ENCODE measurements at regions not wholly inside any gene's neighbourhood (a gene's known extent, or its start where the extent isn't known, plus 50 kb on each side); places are given as distances from the start of the nearest gene placed in this dataset.
A peak's percentile ranks its signal among the peaks of the same experiment; 100 is the strongest.

DNA sequence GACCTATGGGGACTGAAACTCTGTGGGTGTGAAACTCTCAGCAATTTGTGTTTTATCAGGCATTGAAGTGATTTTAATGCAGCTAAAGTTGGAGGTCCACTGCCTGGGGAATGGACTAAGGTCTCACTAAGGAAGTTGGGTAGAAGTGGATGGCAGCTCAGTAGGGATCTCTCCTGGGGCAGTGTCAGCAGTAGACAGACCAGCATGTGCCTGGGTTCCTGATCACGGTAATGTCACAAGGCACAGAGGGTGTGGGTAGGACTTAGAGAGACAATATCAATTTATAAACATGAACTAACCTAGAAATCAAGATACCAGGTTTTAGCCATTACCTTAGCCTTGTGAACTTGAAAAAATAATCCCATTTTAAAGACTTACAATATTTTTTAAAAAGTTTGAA is 380.3 kb upstream of the LCORL start:
- H3K4me3 ChIP-seq (ENCODE audit: low read length) = no peak overlapping the region
- TF ChIP-seq, protein P1, sequence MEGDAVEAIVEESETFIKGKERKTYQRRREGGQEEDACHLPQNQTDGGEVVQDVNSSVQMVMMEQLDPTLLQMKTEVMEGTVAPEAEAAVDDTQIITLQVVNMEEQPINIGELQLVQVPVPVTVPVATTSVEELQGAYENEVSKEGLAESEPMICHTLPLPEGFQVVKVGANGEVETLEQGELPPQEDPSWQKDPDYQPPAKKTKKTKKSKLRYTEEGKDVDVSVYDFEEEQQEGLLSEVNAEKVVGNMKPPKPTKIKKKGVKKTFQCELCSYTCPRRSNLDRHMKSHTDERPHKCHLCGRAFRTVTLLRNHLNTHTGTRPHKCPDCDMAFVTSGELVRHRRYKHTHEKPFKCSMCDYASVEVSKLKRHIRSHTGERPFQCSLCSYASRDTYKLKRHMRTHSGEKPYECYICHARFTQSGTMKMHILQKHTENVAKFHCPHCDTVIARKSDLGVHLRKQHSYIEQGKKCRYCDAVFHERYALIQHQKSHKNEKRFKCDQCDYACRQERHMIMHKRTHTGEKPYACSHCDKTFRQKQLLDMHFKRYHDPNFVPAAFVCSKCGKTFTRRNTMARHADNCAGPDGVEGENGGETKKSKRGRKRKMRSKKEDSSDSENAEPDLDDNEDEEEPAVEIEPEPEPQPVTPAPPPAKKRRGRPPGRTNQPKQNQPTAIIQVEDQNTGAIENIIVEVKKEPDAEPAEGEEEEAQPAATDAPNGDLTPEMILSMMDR (conservative IDR thresholded peaks at IDR 0.05; ENCODE audit: low read length) = no peak
- no peak for DNase-seq (ENCODE audit: low read depth)

DNA sequence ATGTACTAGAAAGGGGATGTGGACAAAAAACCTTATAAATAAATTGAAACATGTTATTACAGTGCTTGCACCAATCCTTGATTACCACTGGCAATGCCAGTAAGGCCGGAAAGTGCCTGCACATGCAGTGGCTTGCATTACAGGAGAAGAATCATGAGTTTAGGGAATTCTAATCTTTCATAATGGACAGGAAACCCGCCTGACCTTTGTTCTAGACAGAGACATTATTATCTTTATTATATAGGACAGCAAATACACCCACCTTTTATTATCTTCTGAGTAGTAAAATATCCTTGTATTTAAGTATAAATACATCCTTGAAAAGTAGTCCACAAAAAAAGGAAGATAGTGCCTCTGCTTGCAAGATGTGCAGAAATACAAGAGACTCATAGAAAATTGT is 379.9 kb upstream of the LCORL start:
- TF ChIP-seq, protein P1 (conservative IDR thresholded peaks at IDR 0.05; ENCODE audit: low read length) = no peak
- DNase-seq (ENCODE audit: low read depth) = no peak
- H3K4me3 ChIP-seq (ENCODE audit: low read length) = no peak overlapping the region

- no peak for DNase-seq (ENCODE audit: low read depth)
- no peak overlapping the region for H3K4me3 ChIP-seq (ENCODE audit: low read length)
- TF ChIP-seq, protein P1 (conservative IDR thresholded peaks at IDR 0.05; ENCODE audit: low read length) = no peak
Observed at GRCh38 chr4:18398661-18399060, 377.1 kb upstream of the LCORL start.

- TF ChIP-seq, protein P1 (conservative IDR thresholded peaks at IDR 0.05; ENCODE audit: low read length) = no peak
- no peak for DNase-seq (ENCODE audit: low read depth)
- no peak overlapping the region for H3K4me3 ChIP-seq (ENCODE audit: low read length)
Observed at GRCh38 chr4:18397681-18398390, 376.3 kb upstream of the LCORL start.

- TF ChIP-seq, protein P1 (conservative IDR thresholded peaks at IDR 0.05; ENCODE audit: low read length) = no peak
- no peak for DNase-seq (ENCODE audit: low read depth)
- H3K4me3 ChIP-seq (ENCODE audit: low read length) = no peak overlapping the region
Observed at GRCh38 chr4:18394656-18395055, 373.1 kb upstream of the LCORL start.

- TF ChIP-seq, protein P1 (conservative IDR thresholded peaks at IDR 0.05; ENCODE audit: low read length) = no peak
- no peak for DNase-seq (ENCODE audit: low read depth)
- H3K4me3 ChIP-seq (ENCODE audit: low read length) = no peak overlapping the region
Observed at GRCh38 chr4:18391354-18391728, 369.8 kb upstream of the LCORL start.

DNA sequence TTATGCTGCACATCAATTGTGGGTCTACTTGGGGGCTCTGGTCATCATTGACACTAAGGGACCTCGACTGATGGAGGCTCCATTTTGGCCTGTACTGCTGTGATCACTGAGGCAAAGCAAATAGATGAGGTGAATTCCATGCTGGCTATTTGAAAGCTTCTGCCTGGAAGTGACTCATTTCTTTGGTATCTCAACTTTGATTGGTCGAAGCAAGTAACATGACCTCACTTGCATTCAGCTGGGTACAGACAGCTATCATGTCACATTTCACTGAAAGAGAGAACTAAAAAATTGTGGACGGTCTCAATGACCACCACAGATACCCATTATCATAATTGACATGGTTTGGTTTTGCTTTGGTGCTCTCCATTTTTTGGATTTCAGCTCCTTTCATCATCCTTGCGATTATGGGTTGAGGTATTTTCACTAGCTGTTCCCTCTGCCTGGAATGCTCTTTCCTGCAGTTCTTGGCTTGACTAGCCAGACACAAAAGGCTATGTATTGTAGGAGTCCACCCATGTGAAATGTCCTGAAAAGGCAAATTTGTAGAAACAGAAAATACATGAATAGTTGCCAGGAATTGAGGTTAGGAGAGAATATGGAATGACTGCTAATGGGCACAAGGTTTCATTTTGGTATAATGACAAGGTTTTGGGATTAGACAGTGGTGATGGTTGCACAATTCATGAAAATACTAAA is 369.2 kb upstream of the LCORL start:
- peak; percentile 3 for DNase-seq (ENCODE audit: low read depth)
- TF ChIP-seq, protein P1 (conservative IDR thresholded peaks at IDR 0.05; ENCODE audit: low read length) = no peak
- H3K4me3 ChIP-seq (ENCODE audit: low read length) = no peak overlapping the region
